Right renal cortex interstitium (tissue), 3 donors: ENCODE measurements at regions not wholly inside any gene's neighbourhood (a gene's known extent, or its start where the extent isn't known, plus 50 kb on each side); places are given as distances from the start of the nearest gene placed in this dataset.
"Not testable (repeated sequence)": the region's sequence is repeated elsewhere in the genome, so short reads cannot be mapped to it uniquely, and the experiment has no call there.

ENCODE experiments used
- DNase-seq, 3 donors: peaks; one replicate each; pipeline ENCODE4 v3.0.0-alpha.2; 2013; ENCODE audit warnings: low read depth in 3 of 3, low spot score in 2 of 3

- DNase-seq = no peak
Observed at GRCh38 chr4:1572964-1573720, 111.0 kb downstream of the FAM53A start.

GRCh38 chr4:1572521-1572920, 111.6 kb downstream of the FAM53A start:
- DNase-seq = no peak

- DNase-seq = no peak
Observed at GRCh38 chr4:1572010-1572385, 112.1 kb downstream of the FAM53A start.

GRCh38 chr4:1571165-1572009, 112.7 kb downstream of the FAM53A start:
- no peak for DNase-seq

GRCh38 chr4:1570291-1571164, 113.6 kb downstream of the FAM53A start:
- DNase-seq = no peak

GRCh38 chr4:1569461-1570151, 114.5 kb downstream of the FAM53A start:
- DNase-seq = no peak

- no peak for DNase-seq
Observed at GRCh38 chr4:1568855-1569460, 115.2 kb downstream of the FAM53A start.

- DNase-seq = no peak
Observed at GRCh38 chr4:1567808-1568581, 116.1 kb downstream of the FAM53A start.

- DNase-seq = no peak
Observed at GRCh38 chr4:1567519-1567807, 116.7 kb downstream of the FAM53A start.

GRCh38 chr4:1566838-1567518, 117.1 kb downstream of the FAM53A start:
- DNase-seq = no peak

- DNase-seq = not testable (repeated sequence)
Observed at GRCh38 chr4:1566301-1566837, 117.7 kb downstream of the FAM53A start.

- no peak for DNase-seq
Observed at GRCh38 chr4:1565598-1566295, 118.4 kb downstream of the FAM53A start.

GRCh38 chr4:1564535-1565375, 119.4 kb downstream of the FAM53A start:
- DNase-seq = no peak

GRCh38 chr4:1563768-1564485, 120.2 kb downstream of the FAM53A start:
- DNase-seq = no peak

GRCh38 chr4:1563241-1563640, 120.9 kb downstream of the FAM53A start:
- DNase-seq = no peak

GRCh38 chr4:1562771-1563170, 121.3 kb downstream of the FAM53A start:
- no peak for DNase-seq

- DNase-seq = no peak
Observed at GRCh38 chr4:1562371-1562770, 121.7 kb downstream of the FAM53A start.
